ENCODE measurements at regions not wholly inside any gene's neighbourhood (a gene's known extent, or its start where the extent isn't known, plus 50 kb on each side); places are given as distances from the start of the nearest gene placed in this dataset.

- TF ChIP-seq ZNF274 (IDR thresholded peaks at IDR 0.05; ENCODE audit: low read depth, low read length): no peak
- no peak for TF ChIP-seq POLR2AphosphoS5 (IDR thresholded peaks at IDR 0.05; ENCODE audit: low read depth, low read length)
- TF ChIP-seq CBX3 (IDR thresholded peaks at IDR 0.05; ENCODE audit: low read depth): no peak
- TF ChIP-seq FOSL1 (IDR thresholded peaks at IDR 0.05; ENCODE audit: low read depth): no peak
- TF ChIP-seq SIN3A (IDR thresholded peaks at IDR 0.05; ENCODE audit: low read depth): no peak
- TF ChIP-seq EGR1 (IDR thresholded peaks at IDR 0.05; ENCODE audit: low read depth): no peak
- TF ChIP-seq MAX (IDR thresholded peaks at IDR 0.05): no peak
- no peak for TF ChIP-seq TCF7L2 (IDR thresholded peaks at IDR 0.05; ENCODE audit: borderline replicate concordance, extremely low read depth, insufficient read depth, insufficient read length)
Measured at GRCh38 chr6:16056263-16056870, 72.5 kb upstream of the MYLIP start (continued).

DNA sequence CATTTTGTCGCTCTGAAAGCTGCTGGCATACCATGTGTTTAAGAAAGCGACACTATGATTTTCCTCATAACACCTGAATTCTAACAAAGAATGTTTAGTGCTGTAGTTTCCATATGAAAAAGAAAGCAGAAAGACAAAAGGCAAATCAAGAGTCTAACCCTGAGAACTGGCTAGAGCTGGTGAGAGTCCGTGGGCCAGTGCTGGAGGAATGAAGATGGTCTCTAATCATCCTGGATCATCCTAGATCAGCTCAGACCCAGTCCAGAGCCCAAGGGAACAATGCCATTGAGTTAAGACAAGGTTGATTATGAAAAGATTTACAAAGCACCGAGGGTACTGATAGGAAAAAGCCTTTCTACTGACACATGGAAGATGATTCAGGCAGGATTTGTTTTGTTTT, 73.0 kb upstream of the MYLIP start:
- no TSS peak for BruUV-seq (replicated peaks)
- ATAC-seq: no peak
- TF ChIP-seq RAD21 (IDR thresholded peaks at IDR 0.05; ENCODE audit: low read depth): no peak
- TF ChIP-seq ZBTB33 (IDR thresholded peaks at IDR 0.05; ENCODE audit: extremely low read depth, insufficient replicate concordance, low read length): no peak
- no peak for TF ChIP-seq SP1 (IDR thresholded peaks at IDR 0.05; ENCODE audit: low read depth)
- no peak for TF ChIP-seq MAX (IDR thresholded peaks at IDR 0.05)
- TF ChIP-seq CBX3 (IDR thresholded peaks at IDR 0.05; ENCODE audit: low read depth): no peak
- TF ChIP-seq JUND (IDR thresholded peaks at IDR 0.05): no peak
- TF ChIP-seq EZH2 (IDR thresholded peaks at IDR 0.05): no peak
- TF ChIP-seq YY1 (IDR thresholded peaks at IDR 0.05; ENCODE audit: extremely low read depth, insufficient replicate concordance, low read depth, low read length): no peak
- TF ChIP-seq ZFX (IDR thresholded peaks at IDR 0.05): no peak
- no peak for TF ChIP-seq SRF (IDR thresholded peaks at IDR 0.05; ENCODE audit: low read depth)
- no peak for TF ChIP-seq FOSL1 (IDR thresholded peaks at IDR 0.05; ENCODE audit: low read depth)
- TF ChIP-seq EGR1 (IDR thresholded peaks at IDR 0.05; ENCODE audit: low read depth): no peak
- no peak for TF ChIP-seq POLR2AphosphoS5 (IDR thresholded peaks at IDR 0.05; ENCODE audit: low read depth, low read length)
- TF ChIP-seq, protein P1, sequence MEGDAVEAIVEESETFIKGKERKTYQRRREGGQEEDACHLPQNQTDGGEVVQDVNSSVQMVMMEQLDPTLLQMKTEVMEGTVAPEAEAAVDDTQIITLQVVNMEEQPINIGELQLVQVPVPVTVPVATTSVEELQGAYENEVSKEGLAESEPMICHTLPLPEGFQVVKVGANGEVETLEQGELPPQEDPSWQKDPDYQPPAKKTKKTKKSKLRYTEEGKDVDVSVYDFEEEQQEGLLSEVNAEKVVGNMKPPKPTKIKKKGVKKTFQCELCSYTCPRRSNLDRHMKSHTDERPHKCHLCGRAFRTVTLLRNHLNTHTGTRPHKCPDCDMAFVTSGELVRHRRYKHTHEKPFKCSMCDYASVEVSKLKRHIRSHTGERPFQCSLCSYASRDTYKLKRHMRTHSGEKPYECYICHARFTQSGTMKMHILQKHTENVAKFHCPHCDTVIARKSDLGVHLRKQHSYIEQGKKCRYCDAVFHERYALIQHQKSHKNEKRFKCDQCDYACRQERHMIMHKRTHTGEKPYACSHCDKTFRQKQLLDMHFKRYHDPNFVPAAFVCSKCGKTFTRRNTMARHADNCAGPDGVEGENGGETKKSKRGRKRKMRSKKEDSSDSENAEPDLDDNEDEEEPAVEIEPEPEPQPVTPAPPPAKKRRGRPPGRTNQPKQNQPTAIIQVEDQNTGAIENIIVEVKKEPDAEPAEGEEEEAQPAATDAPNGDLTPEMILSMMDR (IDR thresholded peaks at IDR 0.05 in 2 of 3, conservative IDR thresholded peaks at IDR 0.05 in 1 of 3; ENCODE audit: borderline replicate concordance in 1 of 3, insufficient read depth in 1 of 3, low read depth in 2 of 3, low read length in 2 of 3): no peak
- no peak for TF ChIP-seq ELF1 (IDR thresholded peaks at IDR 0.05; ENCODE audit: borderline replicate concordance, low read depth)

More for the DNA sequence above, 73.0 kb upstream of the MYLIP start:
- H3K9ac ChIP-seq (ENCODE audit: low read length): no peak overlapping the region
- no peaks in the 10 kb centered on the region for H3K9me2 ChIP-seq (ENCODE audit: insufficient read depth)
- DNase-seq (ENCODE audit: low read depth, low spot score): no peak
- ChIA-PET CTCF (no interaction called here), POLR2A (no interaction called here), RAD21 (ENCODE audit: low non-redundant PET in 1 of 2, low total read pairs in 2 of 2, uncharacterized antibody in 2 of 2, unreplicated experiment in 2 of 2) (no interaction called here)
- no peak overlapping the region for H2AFZ ChIP-seq (ENCODE audit: low read depth, low read length, poor library complexity, severe bottlenecking)
- no peaks in the 10 kb centered on the region for H3K27me3 ChIP-seq (ENCODE audit: insufficient read depth, low read length)
- H3K36me3 ChIP-seq (ENCODE audit: control insufficient read depth in 1 of 2, insufficient read depth in 2 of 2, low read length in 2 of 2): no peaks in the 10 kb centered on the region
- no peak overlapping the region for H3K27ac ChIP-seq (ENCODE audit: low read depth, low read length)
- no peak overlapping the region for H3K4me3 ChIP-seq (replicated peaks in 1 of 2; ENCODE audit: low read depth in 1 of 2, low read length in 2 of 2)
- intact Hi-C loops (cut with micrococcal nuclease): no loop called here
- no peaks in the 10 kb centered on the region for H3K79me2 ChIP-seq (ENCODE audit: insufficient read depth, low read length)
- no peak overlapping the region for H3K4me2 ChIP-seq (ENCODE audit: low read length)
- H4K20me1 ChIP-seq (ENCODE audit: insufficient read depth): no peaks in the 10 kb centered on the region
- H3K9me3 ChIP-seq (ENCODE audit: control insufficient read depth in 1 of 2, insufficient read depth in 1 of 2, low read depth in 1 of 2, low read length in 2 of 2): no peaks in the 10 kb centered on the region
- no peaks in the 10 kb centered on the region for H3K4me1 ChIP-seq (ENCODE audit: control insufficient read depth in 1 of 2, insufficient read depth in 2 of 2, low read length in 2 of 2)
